ENCODE measurements at regions not wholly inside any gene's neighbourhood (a gene's known extent, or its start where the extent isn't known, plus 50 kb on each side); places are given as distances from the start of the nearest gene placed in this dataset.

DNA sequence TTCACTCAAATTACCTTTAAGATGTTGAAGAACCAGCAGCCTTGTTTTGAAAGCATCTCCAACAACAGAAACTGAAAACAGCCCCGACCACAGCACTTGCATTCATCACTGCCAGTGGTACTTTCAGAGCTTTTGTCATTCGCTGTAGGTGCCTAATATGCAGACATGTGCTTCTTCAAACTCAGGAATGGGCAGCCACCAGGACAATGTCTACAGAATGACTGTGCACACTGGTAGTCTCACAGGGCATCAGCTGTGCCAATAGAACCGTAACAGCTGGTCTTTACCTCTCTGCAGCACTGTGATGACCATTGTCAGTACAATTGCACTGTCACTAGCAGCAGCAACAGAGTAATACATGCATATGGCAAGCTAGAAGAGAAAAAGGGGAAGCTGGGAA is 1149.7 kb downstream of the STPG2 start (continued):
- TF ChIP-seq, protein P1, sequence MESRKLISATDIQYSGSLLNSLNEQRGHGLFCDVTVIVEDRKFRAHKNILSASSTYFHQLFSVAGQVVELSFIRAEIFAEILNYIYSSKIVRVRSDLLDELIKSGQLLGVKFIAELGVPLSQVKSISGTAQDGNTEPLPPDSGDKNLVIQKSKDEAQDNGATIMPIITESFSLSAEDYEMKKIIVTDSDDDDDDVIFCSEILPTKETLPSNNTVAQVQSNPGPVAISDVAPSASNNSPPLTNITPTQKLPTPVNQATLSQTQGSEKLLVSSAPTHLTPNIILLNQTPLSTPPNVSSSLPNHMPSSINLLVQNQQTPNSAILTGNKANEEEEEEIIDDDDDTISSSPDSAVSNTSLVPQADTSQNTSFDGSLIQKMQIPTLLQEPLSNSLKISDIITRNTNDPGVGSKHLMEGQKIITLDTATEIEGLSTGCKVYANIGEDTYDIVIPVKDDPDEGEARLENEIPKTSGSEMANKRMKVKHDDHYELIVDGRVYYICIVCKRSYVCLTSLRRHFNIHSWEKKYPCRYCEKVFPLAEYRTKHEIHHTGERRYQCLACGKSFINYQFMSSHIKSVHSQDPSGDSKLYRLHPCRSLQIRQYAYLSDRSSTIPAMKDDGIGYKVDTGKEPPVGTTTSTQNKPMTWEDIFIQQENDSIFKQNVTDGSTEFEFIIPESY (IDR thresholded peaks at IDR 0.05; ENCODE audit: extremely low read depth, insufficient replicate concordance, low read length) = no peak
- no peak for TF ChIP-seq YY1 (IDR thresholded peaks at IDR 0.05; ENCODE audit: extremely low read depth, insufficient replicate concordance, low read depth, low read length)

DNA sequence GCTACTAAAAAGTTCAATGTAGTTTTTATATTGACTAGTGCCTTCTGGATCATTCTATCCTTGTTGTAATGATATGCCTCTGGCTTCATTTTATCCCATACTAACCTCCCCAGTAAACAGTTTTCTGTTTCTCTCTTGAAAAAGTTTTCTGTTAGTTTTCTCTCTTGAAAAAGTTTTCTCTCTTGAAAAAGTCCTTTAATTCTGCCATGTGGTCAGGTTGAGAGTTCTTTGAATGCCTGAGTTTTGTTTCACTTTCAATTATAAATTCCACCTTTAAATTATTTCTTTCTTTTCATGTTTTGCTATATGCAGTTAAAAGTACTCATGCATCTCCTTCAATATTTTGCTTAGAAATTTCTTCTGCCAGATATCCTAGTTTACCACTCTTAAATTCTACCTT is 1139.6 kb downstream of the STPG2 start:
- H3K36me3 ChIP-seq (ENCODE audit: control insufficient read depth in 1 of 2, insufficient read depth in 2 of 2, low read length in 2 of 2) = no peaks in the 10 kb centered on the region
- no peaks in the 10 kb centered on the region for H3K79me2 ChIP-seq (ENCODE audit: insufficient read depth, low read length)
- POLR2A ChIA-PET = no interaction called here
- no peaks in the 10 kb centered on the region for H4K20me1 ChIP-seq (ENCODE audit: insufficient read depth)
- BruUV-seq (replicated peaks) = no TSS peak
- no peaks in the 10 kb centered on the region for H3K4me1 ChIP-seq (ENCODE audit: control insufficient read depth in 1 of 2, insufficient read depth in 2 of 2, low read length in 2 of 2)
- intact Hi-C loops (cut with micrococcal nuclease) = no loop called here
- TF ChIP-seq EZH2phosphoT487 (IDR thresholded peaks at IDR 0.05; ENCODE audit: borderline replicate concordance) (no peak), EGR1 (IDR thresholded peaks at IDR 0.05; ENCODE audit: low read depth) (no peak), POLR2AphosphoS5 (IDR thresholded peaks at IDR 0.05; ENCODE audit: low read depth, low read length) (no peak), RAD21 (IDR thresholded peaks at IDR 0.05; ENCODE audit: low read depth) (no peak), FOSL1 (IDR thresholded peaks at IDR 0.05; ENCODE audit: low read depth) (no peak), CBX3 (IDR thresholded peaks at IDR 0.05; ENCODE audit: low read depth) (no peak), CEBPB (IDR thresholded peaks at IDR 0.05; ENCODE audit: low read depth) (no peak), CTCF (IDR thresholded peaks at IDR 0.05 in 2 of 3, conservative IDR thresholded peaks at IDR 0.05 in 1 of 3; ENCODE audit: borderline replicate concordance in 1 of 3, insufficient read depth in 1 of 3, low read depth in 2 of 3, low read length in 2 of 3) (no peak), EZH2 (IDR thresholded peaks at IDR 0.05) (no peak), SIN3A (IDR thresholded peaks at IDR 0.05; ENCODE audit: low read depth) (no peak), ELF1 (IDR thresholded peaks at IDR 0.05; ENCODE audit: borderline replicate concordance, low read depth) (no peak)
- TF ChIP-seq, protein P1 (IDR thresholded peaks at IDR 0.05; ENCODE audit: extremely low read depth, insufficient replicate concordance, low read length) = no peak
- no peak overlapping the region for H3K27ac ChIP-seq (ENCODE audit: low read depth, low read length)
- no peaks in the 10 kb centered on the region for H3K27me3 ChIP-seq (ENCODE audit: insufficient read depth, low read length)
- H3K9me2 ChIP-seq (ENCODE audit: insufficient read depth) = no peaks in the 10 kb centered on the region
- no peak for DNase-seq (ENCODE audit: low read depth, low spot score)
- H3K9ac ChIP-seq (ENCODE audit: low read length) = no peak overlapping the region
- RAD21 ChIA-PET (ENCODE audit: low non-redundant PET in 1 of 2, low total read pairs in 2 of 2, uncharacterized antibody in 2 of 2, unreplicated experiment in 2 of 2) = no interaction called here
- H3K9me3 ChIP-seq (ENCODE audit: control insufficient read depth in 1 of 2, insufficient read depth in 1 of 2, low read depth in 1 of 2, low read length in 2 of 2) = no peaks in the 10 kb centered on the region
- no peak overlapping the region for H3K4me3 ChIP-seq (replicated peaks in 1 of 2; ENCODE audit: low read depth in 1 of 2, low read length in 2 of 2)
- ATAC-seq = no peak
- no peak overlapping the region for H2AFZ ChIP-seq (ENCODE audit: low read depth, low read length, poor library complexity, severe bottlenecking)
- CTCF ChIA-PET = no interaction called here
- no peak overlapping the region for H3K4me2 ChIP-seq (ENCODE audit: low read length)
